IMR-90 (cell line): ENCODE measurements at regions not wholly inside any gene's neighbourhood (a gene's known extent, or its start where the extent isn't known, plus 50 kb on each side); places are given as distances from the start of the nearest gene placed in this dataset.

Source experiments
- ATAC-seq: fragments of 200-7000 bp; cut with Tn5 transposase; 2 replicates; pipeline ENCODE4 v1.9.1; 2020; ENCODE audit warnings: low read depth, mild to moderate bottlenecking, moderate library complexity
- BruUV-seq: library from RNA; stranded (reverse); fragments of 400-500 nt; replicated peaks from 2 replicates; lab custom pipeline; 2021; lab: Mats Ljungman, UMichigan
- CTCF ChIA-PET: fragments of 300-600 bp; formaldehyde crosslinking; extraction: SDS; loops from one replicate; lab custom pipeline; 2021; ENCODE audit warnings: antibody characterized with exemption; lab: Yijun Ruan, JAX
- POLR2A ChIA-PET: fragments of 300-600 bp; sonication (Branson Sonifier 250); formaldehyde crosslinking; loops from one replicate; lab custom pipeline; 2022; ENCODE audit warnings: antibody characterized with exemption; ENCODE audit not compliant: unreplicated experiment; lab: Charles Lee
- DNase-seq: peaks from one replicate; pipeline ENCODE4 v3.0.0; 2013
- H2AFZ ChIP-seq: replicated peaks from 2 replicates; pipeline ENCODE3; 2013; ENCODE audit warnings: low read length, mild to moderate bottlenecking; ENCODE audit not compliant: poor library complexity
- H2AK5ac ChIP-seq: 2 replicates; pipeline ENCODE4 v1.6.1; 2013; ENCODE audit warnings: low read depth, low read length, inconsistent platforms
- H2AK9ac ChIP-seq: replicated peaks from 2 replicates; pipeline ENCODE3; 2013; ENCODE audit warnings: mild to moderate bottlenecking, low read depth, low read length, moderate library complexity; ENCODE audit not compliant: poor library complexity
- H2BK120ac ChIP-seq: 2 replicates; pipeline ENCODE4 v1.6.1; 2013; ENCODE audit warnings: low read depth, low read length, inconsistent platforms
- H2BK15ac ChIP-seq: 3 replicates; pipeline ENCODE4 v1.6.1; 2013; ENCODE audit warnings: low read depth, low read length, inconsistent platforms
- H2BK20ac ChIP-seq: 2 replicates; pipeline ENCODE4 v1.6.1; 2013; ENCODE audit warnings: low read depth, mild to moderate bottlenecking, inconsistent platforms, low read length, moderate library complexity
- H2BK5ac ChIP-seq: 2 replicates; pipeline ENCODE4 v1.6.1; 2013; ENCODE audit warnings: mild to moderate bottlenecking, low read depth, low read length, inconsistent platforms; ENCODE audit not compliant: poor library complexity, severe bottlenecking
- H3K14ac ChIP-seq: replicated peaks from 2 replicates; pipeline ENCODE4 v1.6.1; 2013; ENCODE audit warnings: low read depth, low read length, inconsistent platforms
- H3K18ac ChIP-seq: 2 replicates; pipeline ENCODE4 v1.6.1; 2013; ENCODE audit warnings: low read depth, low read length, control low read depth
- H3K23ac ChIP-seq: 2 replicates; pipeline ENCODE4 v1.6.1; 2013; ENCODE audit warnings: low read depth, low read length, inconsistent platforms
- H3K27ac ChIP-seq: 2 replicates; pipeline ENCODE4 v1.5.1; 2013; ENCODE audit warnings: mild to moderate bottlenecking, control low read depth, low read length; ENCODE audit not compliant: insufficient read depth
- H3K27me3 ChIP-seq: 2 replicates; pipeline ENCODE4 v1.6.1; 2013; ENCODE audit warnings: low read length; ENCODE audit not compliant: control insufficient read depth, insufficient read depth
- H3K36me3 ChIP-seq: 2 replicates; pipeline ENCODE4 v1.6.1; 2013; ENCODE audit warnings: low read length, mixed read lengths; ENCODE audit not compliant: control insufficient read depth, insufficient read depth
- H3K4ac ChIP-seq: 2 replicates; pipeline ENCODE4 v1.6.1; 2013; ENCODE audit warnings: low read depth, low read length, inconsistent platforms
- H3K4me1 ChIP-seq: 2 replicates; pipeline ENCODE4 v1.6.1; 2013; ENCODE audit warnings: low read length, mixed read lengths; ENCODE audit not compliant: control insufficient read depth, insufficient read depth
- H3K4me2 ChIP-seq: 2 replicates; pipeline ENCODE4 v1.6.1; 2013; ENCODE audit warnings: low read depth, mild to moderate bottlenecking, control low read depth, low read length, moderate library complexity
- H3K4me3 ChIP-seq: 2 replicates; pipeline ENCODE4 v1.5.1; 2013; ENCODE audit warnings: low read depth, mild to moderate bottlenecking, control low read depth, low read length, moderate library complexity; ENCODE audit not compliant: insufficient read depth
- H3K56ac ChIP-seq: 2 replicates; pipeline ENCODE4 v1.6.1; 2013; ENCODE audit warnings: low read length, inconsistent platforms; ENCODE audit not compliant: insufficient read depth; ENCODE audit errors: extremely low read depth
- H3K79me1 ChIP-seq, 2 experiments: 2 replicates each; pipeline ENCODE4 v1.6.1; 2013; ENCODE audit warnings: low read length in 2 of 2, inconsistent platforms in 1 of 2, low read depth in 1 of 2
- H3K9ac ChIP-seq: 2 replicates; pipeline ENCODE4 v1.6.1; 2013; ENCODE audit warnings: low read depth, low read length, control low read depth
- H3K9me1 ChIP-seq: 2 replicates; pipeline ENCODE4 v1.6.1; 2013; ENCODE audit warnings: low read length, inconsistent platforms; ENCODE audit not compliant: insufficient read depth
- H3K9me3 ChIP-seq: 2 replicates; pipeline ENCODE4 v1.6.1; 2013; ENCODE audit warnings: low read length; ENCODE audit not compliant: control insufficient read depth, insufficient read depth
- H4K20me1 ChIP-seq: 2 replicates; pipeline ENCODE4 v1.6.1; 2013; ENCODE audit warnings: low read length, inconsistent platforms; ENCODE audit not compliant: insufficient read depth
- H4K5ac ChIP-seq: 2 replicates; pipeline ENCODE4 v1.6.1; 2013; ENCODE audit warnings: mild to moderate bottlenecking, low read depth, low read length, control low read depth
- H4K8ac ChIP-seq, 2 experiments: 2 replicates each; pipeline ENCODE4 v1.6.1; 2013; ENCODE audit warnings: low read depth in 2 of 2, low read length in 2 of 2, control low read depth in 1 of 2, inconsistent platforms in 1 of 2
- H4K91ac ChIP-seq: 2 replicates; pipeline ENCODE4 v1.6.1; 2013; ENCODE audit warnings: low read depth, low read length, inconsistent platforms; ENCODE audit not compliant: insufficient read depth
- MAZ ChIP-seq: IDR thresholded peaks from 2 replicates; pipeline ENCODE4 v1.6.1; 2012; ENCODE audit warnings: low read depth, mild to moderate bottlenecking, low read length, improper control_type of control experiment, moderate library complexity, borderline replicate concordance
- MXI1 ChIP-seq: IDR thresholded peaks from 2 replicates; pipeline ENCODE4 v1.6.1; 2012; ENCODE audit warnings: low read depth, mild to moderate bottlenecking, low read length, moderate library complexity, borderline replicate concordance
- NFE2L2 ChIP-seq: fragments of 150-350 bp; IDR thresholded peaks from 2 replicates; pipeline ENCODE4 v1.6.1; 2016; ENCODE audit warnings: low read depth, mild to moderate bottlenecking, low read length
- WGBS, 2 experiments: methylation state at CpG; one replicate each; pipeline versions ENCODE4 v1.1.5 to v1.1.7; 2013; ENCODE audit warnings: missing lambda C conversion rate in 2 of 2; ENCODE audit not compliant: insufficient read length in 1 of 2; ENCODE audit errors: extremely low coverage in 2 of 2; 5-methylcytosine and 5-hydroxymethylcytosine counted together
- dilution Hi-C: fragments of 300-500 bp; cut with HindIII; formaldehyde crosslinking; loops from one replicate; pipeline ENCODE4 v1.14.3; 2018; ENCODE audit warnings: low sequenced_read_pairs; ENCODE audit not compliant: unreplicated experiment
- in situ Hi-C: fragments of 300-500 bp; cut with MboI; formaldehyde crosslinking; loops from 3 replicates; pipeline ENCODE4 v1.14.3; 2019; ENCODE audit warnings: low sequenced_read_pairs, inconsistent platforms, mixed read lengths
- intact Hi-C: fragments of 100-400 bp; cut with micrococcal nuclease; formaldehyde crosslinking; loops from 2 replicates; pipeline ENCODE4 v1.10.0; 2022

DNA sequence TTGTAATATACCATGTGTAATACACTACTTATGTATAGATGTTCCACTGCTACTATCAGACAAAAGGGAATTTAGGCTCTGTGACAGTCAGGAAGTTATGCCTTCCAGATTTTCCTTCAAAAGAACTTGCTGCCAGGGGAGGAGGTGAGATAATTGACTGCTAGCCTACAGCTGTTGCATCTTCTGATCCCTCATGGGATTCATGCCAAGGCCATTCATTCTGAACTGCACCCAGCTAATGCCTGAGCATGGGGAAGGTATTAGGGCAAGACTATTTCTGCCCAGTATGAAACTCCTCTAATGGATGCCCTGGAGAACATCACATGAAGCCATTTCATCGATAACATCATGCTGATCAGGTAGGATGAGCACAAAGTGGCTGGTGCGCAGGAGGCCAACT is 746.5 kb upstream of the ZNF608 start:
- no peak overlapping the region for H3K18ac ChIP-seq
- no peaks in the 10 kb centered on the region for H3K36me3 ChIP-seq
- no peak overlapping the region for H3K4me3 ChIP-seq
- no peak overlapping the region for H3K14ac ChIP-seq
- no TSS peak for BruUV-seq
- in situ Hi-C loops = no loop called here
- H3K4me1 ChIP-seq = no peaks in the 10 kb centered on the region
- H3K4ac ChIP-seq = no peak overlapping the region
- no peak overlapping the region for H4K8ac ChIP-seq
- ATAC-seq (no peak), DNase-seq (no peak)
- H2AK5ac ChIP-seq = no peak overlapping the region
- dilution Hi-C loops = no loop called here
- H3K9me1 ChIP-seq = no peaks in the 10 kb centered on the region
- POLR2A ChIA-PET = no interaction called here
- no peak overlapping the region for H2BK20ac ChIP-seq
- no CpG with 5 or more reads among the region's 2 CpGs for WGBS, 2 experiments
- H2BK15ac ChIP-seq = no peak overlapping the region
- H3K4me2 ChIP-seq = no peak overlapping the region
- no peak overlapping the region for H2BK5ac ChIP-seq
- H4K91ac ChIP-seq = no peak overlapping the region
- TF ChIP-seq NFE2L2 (no peak), MXI1 (no peak), MAZ (no peak)
- H4K20me1 ChIP-seq = no peaks in the 10 kb centered on the region
- intact Hi-C loops = no loop called here
- no peaks in the 10 kb centered on the region for H3K9me3 ChIP-seq
- CTCF ChIA-PET = no interaction called here
- no peak overlapping the region for H2BK120ac ChIP-seq
- H3K27me3 ChIP-seq = no peaks in the 10 kb centered on the region
- H4K5ac ChIP-seq = no peak overlapping the region
- no peak overlapping the region for H3K9ac ChIP-seq
- no peak overlapping the region for H3K56ac ChIP-seq
- no peak overlapping the region for H3K27ac ChIP-seq
- H2AFZ ChIP-seq = no peak overlapping the region
- no peak overlapping the region for H2AK9ac ChIP-seq
- H3K79me1 ChIP-seq = no peaks in the 10 kb centered on the region
- H3K23ac ChIP-seq = no peak overlapping the region
